Astrocyte (in vitro differentiated cells and primary cell): ENCODE measurements at regions not wholly inside any gene's neighbourhood (a gene's known extent, or its start where the extent isn't known, plus 50 kb on each side); places are given as distances from the start of the nearest gene placed in this dataset.

Experiments
- DNase-seq: peaks from one replicate; pipeline ENCODE4 v3.0.0-alpha.2; 2010; ENCODE audit warnings: low read depth
- FAIRE-seq: peaks from 2 replicates; lab custom pipeline; 2011; peaks lifted over from hg19 to GRCh38; lab: Jason Lieb, UNC
- H2AFZ ChIP-seq: 2 replicates; pipeline ENCODE4 v1.6.0; 2012; ENCODE audit warnings: low read depth, low read length, inconsistent platforms
- H3K27ac ChIP-seq: 2 replicates; pipeline ENCODE4 v1.5.1; 2011; ENCODE audit warnings: low read depth, low read length, inconsistent platforms
- H3K27me3 ChIP-seq: 2 replicates; pipeline ENCODE4 v1.6.0; 2011; ENCODE audit warnings: low read length, inconsistent platforms; ENCODE audit not compliant: insufficient read depth
- H3K36me3 ChIP-seq: 2 replicates; pipeline ENCODE4 v1.5.1; 2011; ENCODE audit warnings: low read length, inconsistent platforms; ENCODE audit not compliant: insufficient read depth
- H3K4me1 ChIP-seq: 2 replicates; pipeline ENCODE4 v1.5.1; 2011; ENCODE audit warnings: low read length, inconsistent platforms; ENCODE audit not compliant: insufficient read depth
- H3K4me2 ChIP-seq: 2 replicates; pipeline ENCODE4 v1.6.0; 2012; ENCODE audit warnings: low read length, inconsistent platforms
- H3K4me3 ChIP-seq: 2 replicates; pipeline ENCODE4 v1.5.1; 2011; ENCODE audit warnings: low read depth, mild to moderate bottlenecking, low read length, inconsistent platforms; ENCODE audit not compliant: insufficient read depth
- H3K79me2 ChIP-seq: 2 replicates; pipeline ENCODE4 v1.6.0; 2012; ENCODE audit warnings: mild to moderate bottlenecking, low read length, inconsistent platforms; ENCODE audit not compliant: insufficient read depth
- H3K9ac ChIP-seq: 2 replicates; pipeline ENCODE4 v1.6.0; 2012; ENCODE audit warnings: mild to moderate bottlenecking, low read length, inconsistent platforms
- H3K9me3 ChIP-seq: 2 replicates; pipeline ENCODE4 v1.5.1; 2012; ENCODE audit warnings: low read depth, mild to moderate bottlenecking, low read length, inconsistent platforms; ENCODE audit not compliant: insufficient read depth
- H4K20me1 ChIP-seq: 2 replicates; pipeline ENCODE4 v1.6.0; 2012; ENCODE audit warnings: low read length, inconsistent platforms; ENCODE audit not compliant: insufficient read depth
- H3K27ac Mint-ChIP-seq: one replicate; pipeline ENCODE4 v1.8.0; 2021; ENCODE audit warnings: mild to moderate bottlenecking, mixed read lengths; ENCODE audit not compliant: unreplicated experiment
- H3K27me3 Mint-ChIP-seq: one replicate; pipeline ENCODE4 v1.8.0; 2021; ENCODE audit warnings: low read depth, mixed read lengths; ENCODE audit not compliant: unreplicated experiment
- H3K36me3 Mint-ChIP-seq: one replicate; pipeline ENCODE4 v1.8.0; 2021; ENCODE audit warnings: low read depth, mixed read lengths; ENCODE audit not compliant: unreplicated experiment
- H3K4me1 Mint-ChIP-seq: one replicate; pipeline ENCODE4 v1.8.0; 2021; ENCODE audit warnings: low read depth, mixed read lengths; ENCODE audit not compliant: unreplicated experiment
- H3K4me3 Mint-ChIP-seq: one replicate; pipeline ENCODE4 v1.8.0; 2021; ENCODE audit warnings: mild to moderate bottlenecking, moderate library complexity, mixed read lengths; ENCODE audit not compliant: unreplicated experiment
- H3K9me3 Mint-ChIP-seq: one replicate; pipeline ENCODE4 v1.8.0; 2021; ENCODE audit warnings: mild to moderate bottlenecking, mixed read lengths; ENCODE audit not compliant: unreplicated experiment
- EZH2 ChIP-seq: IDR thresholded peaks from 2 replicates; pipeline ENCODE4 v1.6.1; 2012; ENCODE audit warnings: mild to moderate bottlenecking, low read length, inconsistent platforms; ENCODE audit not compliant: insufficient read depth
- TF ChIP-seq, protein P1 (sequence below): IDR thresholded peaks from 2 replicates; pipeline ENCODE4 v1.5.1; 2011; ENCODE audit warnings: low read depth, mild to moderate bottlenecking, inconsistent platforms, low read length, moderate library complexity; ENCODE audit not compliant: insufficient read depth

- H3K9ac ChIP-seq: no peak overlapping the region
- no peaks in the 10 kb centered on the region for H3K27me3 ChIP-seq
- no peaks in the 10 kb centered on the region for H3K9me3 ChIP-seq
- Mint-ChIP-seq H3K27ac (no peak overlapping the region), H3K27me3 (no peaks in the 10 kb centered on the region), H3K36me3 (no peaks in the 10 kb centered on the region), H3K4me1 (peaks cover 5% of the 10 kb centered on the region), H3K4me3 (no peak overlapping the region), H3K9me3 (peaks cover 6% of the 10 kb centered on the region)
- H3K4me2 ChIP-seq: no peak overlapping the region
- H3K27ac ChIP-seq: no peak overlapping the region
- FAIRE-seq (no peak), DNase-seq (no peak)
- no peak for TF ChIP-seq EZH2
- TF ChIP-seq, protein P1, sequence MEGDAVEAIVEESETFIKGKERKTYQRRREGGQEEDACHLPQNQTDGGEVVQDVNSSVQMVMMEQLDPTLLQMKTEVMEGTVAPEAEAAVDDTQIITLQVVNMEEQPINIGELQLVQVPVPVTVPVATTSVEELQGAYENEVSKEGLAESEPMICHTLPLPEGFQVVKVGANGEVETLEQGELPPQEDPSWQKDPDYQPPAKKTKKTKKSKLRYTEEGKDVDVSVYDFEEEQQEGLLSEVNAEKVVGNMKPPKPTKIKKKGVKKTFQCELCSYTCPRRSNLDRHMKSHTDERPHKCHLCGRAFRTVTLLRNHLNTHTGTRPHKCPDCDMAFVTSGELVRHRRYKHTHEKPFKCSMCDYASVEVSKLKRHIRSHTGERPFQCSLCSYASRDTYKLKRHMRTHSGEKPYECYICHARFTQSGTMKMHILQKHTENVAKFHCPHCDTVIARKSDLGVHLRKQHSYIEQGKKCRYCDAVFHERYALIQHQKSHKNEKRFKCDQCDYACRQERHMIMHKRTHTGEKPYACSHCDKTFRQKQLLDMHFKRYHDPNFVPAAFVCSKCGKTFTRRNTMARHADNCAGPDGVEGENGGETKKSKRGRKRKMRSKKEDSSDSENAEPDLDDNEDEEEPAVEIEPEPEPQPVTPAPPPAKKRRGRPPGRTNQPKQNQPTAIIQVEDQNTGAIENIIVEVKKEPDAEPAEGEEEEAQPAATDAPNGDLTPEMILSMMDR: no peak
- no peaks in the 10 kb centered on the region for H3K79me2 ChIP-seq
- no peak overlapping the region for H3K4me3 ChIP-seq
- H3K36me3 ChIP-seq: no peaks in the 10 kb centered on the region
- H4K20me1 ChIP-seq: no peaks in the 10 kb centered on the region
- no peaks in the 10 kb centered on the region for H3K4me1 ChIP-seq
- H2AFZ ChIP-seq: no peak overlapping the region
Observed at GRCh38 chr14:43621282-43621681, 885.8 kb downstream of the FSCB start.

DNA sequence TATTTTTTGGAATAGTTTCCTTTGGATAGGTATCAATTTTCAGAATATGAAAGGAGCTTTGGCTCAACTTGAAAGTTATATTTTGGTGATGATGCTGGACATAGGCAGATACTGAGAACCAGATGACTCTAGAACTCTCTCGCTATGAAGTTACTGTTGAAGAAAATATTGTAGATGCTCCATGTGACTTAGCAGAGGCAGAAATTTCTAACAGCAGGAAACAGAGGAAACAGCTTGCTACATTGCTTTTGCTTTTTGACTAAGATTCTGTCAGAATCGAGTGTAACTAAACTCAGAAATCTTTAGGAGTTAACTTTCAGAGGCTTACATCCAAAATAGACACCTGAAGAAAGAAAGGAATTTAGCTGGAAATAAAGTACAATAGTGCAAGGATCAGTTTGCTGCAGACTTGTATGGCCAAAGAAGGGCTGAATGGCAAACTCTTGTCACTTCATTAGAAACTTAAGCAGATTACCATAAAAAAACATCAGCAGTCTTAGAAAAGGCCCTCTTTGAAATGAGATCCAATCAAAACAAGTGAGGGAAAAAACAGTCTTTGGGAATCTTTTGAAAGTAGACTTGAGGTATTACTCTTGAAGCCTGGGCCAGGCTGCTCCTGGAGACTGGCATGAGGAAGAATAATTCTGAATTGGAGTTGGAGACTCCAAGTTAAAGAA lies 911.8 kb downstream of the FSCB start:
- no peak overlapping the region for H3K4me2 ChIP-seq
- peaks cover 2% of the 10 kb centered on the region for H3K9me3 ChIP-seq
- no peak overlapping the region for H3K4me3 ChIP-seq
- H3K27ac ChIP-seq: no peak overlapping the region
- Mint-ChIP-seq H3K36me3 (no peaks in the 10 kb centered on the region), H3K9me3 (peaks cover 2% of the 10 kb centered on the region), H3K4me1 (no peaks in the 10 kb centered on the region), H3K27ac (no peak overlapping the region), H3K4me3 (no peak overlapping the region), H3K27me3 (no peaks in the 10 kb centered on the region)
- H3K4me1 ChIP-seq: no peaks in the 10 kb centered on the region
- no peak for DNase-seq
- no peak for TF ChIP-seq EZH2
- TF ChIP-seq, protein P1: no peak
- H3K9ac ChIP-seq: no peak overlapping the region
- FAIRE-seq: no peak
- no peaks in the 10 kb centered on the region for H3K79me2 ChIP-seq
- no peaks in the 10 kb centered on the region for H4K20me1 ChIP-seq
- no peak overlapping the region for H2AFZ ChIP-seq
- no peaks in the 10 kb centered on the region for H3K27me3 ChIP-seq
- no peaks in the 10 kb centered on the region for H3K36me3 ChIP-seq

DNA sequence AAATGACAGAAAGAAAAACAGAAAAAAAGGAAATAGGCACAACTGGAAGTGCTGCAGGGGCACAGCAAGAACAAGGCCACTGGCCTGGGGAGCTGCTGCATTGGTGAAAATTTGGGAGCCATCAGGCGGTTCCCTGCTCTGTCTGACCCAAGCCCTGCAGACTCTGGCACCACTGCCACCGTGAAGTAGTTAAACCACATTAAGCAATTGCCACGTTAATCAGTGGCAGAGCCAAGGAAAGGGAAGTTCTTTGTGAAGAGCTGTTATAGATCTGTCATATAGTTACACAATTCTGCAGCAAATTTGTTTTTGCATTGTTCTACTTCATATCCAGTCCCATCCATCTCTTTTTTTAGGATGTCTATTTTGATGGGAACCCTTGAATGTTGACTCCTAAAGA lies 915.3 kb downstream of the FSCB start:
- Histone ChIP-seq H4K20me1 (no peaks in the 10 kb centered on the region), H3K79me2 (no peaks in the 10 kb centered on the region), H3K4me1 (no peaks in the 10 kb centered on the region), H3K4me3 (no peak overlapping the region), H3K36me3 (no peaks in the 10 kb centered on the region), H3K27ac (no peak overlapping the region), H3K9ac (no peak overlapping the region), H3K4me2 (no peak overlapping the region), H3K9me3 (peaks cover under 1% of the 10 kb centered on the region), H2AFZ (no peak overlapping the region), H3K27me3 (no peaks in the 10 kb centered on the region)
- H3K4me1 Mint-ChIP-seq: no peaks in the 10 kb centered on the region
- H3K27ac Mint-ChIP-seq: no peak overlapping the region
- DNase-seq: no peak
- H3K27me3 Mint-ChIP-seq: no peaks in the 10 kb centered on the region
- no peak overlapping the region for H3K4me3 Mint-ChIP-seq
- TF ChIP-seq EZH2: no peak
- TF ChIP-seq, protein P1: no peak
- FAIRE-seq: no peak
- H3K9me3 Mint-ChIP-seq: no peaks in the 10 kb centered on the region
- H3K36me3 Mint-ChIP-seq: no peaks in the 10 kb centered on the region
